Coronary artery (tissue), 2 donors: ENCODE measurements at regions not wholly inside any gene's neighbourhood (a gene's known extent, or its start where the extent isn't known, plus 50 kb on each side); places are given as distances from the start of the nearest gene placed in this dataset.

Experiments used
- DNase-seq: peaks from one replicate; pipeline ENCODE4 v3.0.0-alpha.2; 2017; ENCODE audit warnings: low spot score
- H3K27ac ChIP-seq, 2 donors: fragments of 200-600 bp; sonication (generic); one replicate each; pipeline ENCODE4 v1.5.1; 2016 to 2019
- H3K4me3 ChIP-seq: fragments of 200-600 bp; sonication (generic); 2 replicates; pipeline ENCODE4 v1.5.1; 2016; ENCODE audit warnings: mild to moderate bottlenecking, moderate library complexity
- CTCF ChIP-seq: fragments of 200-600 bp; sonication (generic); IDR thresholded peaks from one replicate; pipeline ENCODE4 v1.5.1; 2019; ENCODE audit warnings: antibody characterized with exemption

- TF ChIP-seq CTCF, result no peak
- DNase-seq, result no peak
- no peak overlapping the region for H3K27ac ChIP-seq
- H3K4me3 ChIP-seq, result no peak overlapping the region
Observed at GRCh38 chr18:75871596-75871995, 444.1 kb upstream of the SMIM21 start.

GRCh38 chr18:75869162-75869561 lies 441.7 kb upstream of the SMIM21 start:
- TF ChIP-seq CTCF, result no peak
- no peak for DNase-seq
- H3K27ac ChIP-seq, result no peak overlapping the region
- H3K4me3 ChIP-seq, result no peak overlapping the region

GRCh38 chr18:75868031-75868430 lies 440.5 kb upstream of the SMIM21 start:
- Histone ChIP-seq H3K27ac (no peak overlapping the region), H3K4me3 (no peak overlapping the region)
- DNase-seq, result no peak
- no peak for TF ChIP-seq CTCF

- DNase-seq, result no peak
- no peak overlapping the region for H3K27ac ChIP-seq
- no peak overlapping the region for H3K4me3 ChIP-seq
- TF ChIP-seq CTCF, result no peak
Observed at GRCh38 chr18:75865639-75866038, 438.1 kb upstream of the SMIM21 start.

GRCh38 chr18:75864816-75865215 lies 437.3 kb upstream of the SMIM21 start:
- DNase-seq, result no peak
- H3K27ac ChIP-seq, result no peak overlapping the region
- no peak for TF ChIP-seq CTCF
- H3K4me3 ChIP-seq, result no peak overlapping the region

- Histone ChIP-seq H3K4me3 (no peak overlapping the region), H3K27ac (no peak overlapping the region)
- no peak for TF ChIP-seq CTCF
- no peak for DNase-seq
Observed at GRCh38 chr18:75863696-75864095, 436.2 kb upstream of the SMIM21 start.

- DNase-seq, result no peak
- TF ChIP-seq CTCF, result no peak
- H3K4me3 ChIP-seq, result no peak overlapping the region
- H3K27ac ChIP-seq, result no peak overlapping the region
Observed at GRCh38 chr18:75862458-75862857, 435.0 kb upstream of the SMIM21 start.
